Ishikawa (cell line): ENCODE measurements at regions not wholly inside any gene's neighbourhood (a gene's known extent, or its start where the extent isn't known, plus 50 kb on each side); places are given as distances from the start of the nearest gene placed in this dataset.

Experiments used
- CEBPB ChIP-seq: IDR thresholded peaks from 2 replicates; pipeline ENCODE4 v1.6.1; 2012
- CREB1 ChIP-seq: IDR thresholded peaks from 2 replicates; pipeline ENCODE4 v1.6.1; 2012; ENCODE audit warnings: low read depth
- EGR1 ChIP-seq: IDR thresholded peaks from 2 replicates; pipeline ENCODE4 v1.6.1; 2012
- EP300 ChIP-seq: IDR thresholded peaks from 2 replicates; pipeline ENCODE4 v1.6.1; 2012; ENCODE audit warnings: borderline replicate concordance
- FOXM1 ChIP-seq: IDR thresholded peaks from 2 replicates; pipeline ENCODE4 v1.6.1; 2012; ENCODE audit warnings: low read depth, borderline replicate concordance
- MAX ChIP-seq: IDR thresholded peaks from 2 replicates; pipeline ENCODE4 v1.6.1; 2012
- NFIC ChIP-seq: IDR thresholded peaks from 2 replicates; pipeline ENCODE4 v1.6.1; 2012
- RAD21 ChIP-seq: IDR thresholded peaks from 2 replicates; pipeline ENCODE4 v1.6.1; 2012; ENCODE audit warnings: low read depth
- REST ChIP-seq: IDR thresholded peaks from 2 replicates; pipeline ENCODE4 v1.6.1; 2012; ENCODE audit warnings: low read depth, mild to moderate bottlenecking
- TAF1 ChIP-seq: IDR thresholded peaks from 2 replicates; pipeline ENCODE4 v1.6.1; 2012; ENCODE audit warnings: low read depth, mild to moderate bottlenecking
- TCF12 ChIP-seq: IDR thresholded peaks from 2 replicates; pipeline ENCODE4 v1.6.1; 2012; ENCODE audit warnings: low read depth
- TEAD4 ChIP-seq: IDR thresholded peaks from 2 replicates; pipeline ENCODE4 v1.6.1; 2012
- USF1 ChIP-seq: IDR thresholded peaks from 2 replicates; pipeline ENCODE4 v1.6.1; 2012
- YY1 ChIP-seq: IDR thresholded peaks from 2 replicates; pipeline ENCODE4 v1.6.1; 2012; ENCODE audit warnings: low read depth
- ZBTB7A ChIP-seq: IDR thresholded peaks from 2 replicates; pipeline ENCODE4 v1.6.1; 2012; ENCODE audit warnings: low read depth

- TF ChIP-seq RAD21 (peak; percentile 89), USF1 (no peak), EGR1 (no peak), FOXM1 (no peak), ZBTB7A (no peak), EP300 (no peak), REST (no peak), NFIC (no peak), TEAD4 (0 out of 2 replicates have a peak, but pooled peaks have one; percentile 27), CEBPB (no peak), TAF1 (no peak), TCF12 (no peak), YY1 (no peak), CREB1 (no peak), MAX (no peak)
Observed at GRCh38 chr7:155190688-155191087, 107.0 kb upstream of the INSIG1 start.

- no peak for TF ChIP-seq CREB1
- TF ChIP-seq NFIC, result no peak
- no peak for TF ChIP-seq EGR1
- no peak for TF ChIP-seq FOXM1
- no peak for TF ChIP-seq CEBPB
- no peak for TF ChIP-seq EP300
- TF ChIP-seq TCF12, result no peak
Observed at GRCh38 chr7:155191137-155191536, 106.5 kb upstream of the INSIG1 start.

GRCh38 chr7:155191901-155192478 is 105.7 kb upstream of the INSIG1 start:
- TF ChIP-seq USF1, result no peak

GRCh38 chr7:155192961-155193640 is 104.6 kb upstream of the INSIG1 start:
- TF ChIP-seq USF1 (no peak), FOXM1 (no peak), EP300 (no peak), TCF12 (no peak), ZBTB7A (no peak), NFIC (no peak), TAF1 (no peak), TEAD4 (no peak), YY1 (no peak), RAD21 (no peak)

GRCh38 chr7:155193716-155194115 is 104.0 kb upstream of the INSIG1 start:
- no peak for TF ChIP-seq REST
- TF ChIP-seq EP300, result no peak

GRCh38 chr7:155194382-155195140 is 103.1 kb upstream of the INSIG1 start:
- TF ChIP-seq TCF12, result no peak
- no peak for TF ChIP-seq TAF1
- no peak for TF ChIP-seq EP300
- TF ChIP-seq REST, result no peak
- no peak for TF ChIP-seq TEAD4
- no peak for TF ChIP-seq YY1
- TF ChIP-seq EGR1, result no peak
- TF ChIP-seq CEBPB, result no peak
- no peak for TF ChIP-seq MAX
- TF ChIP-seq USF1, result no peak
- TF ChIP-seq FOXM1, result no peak
- no peak for TF ChIP-seq CREB1
